ENCODE measurements at regions not wholly inside any gene's neighbourhood (a gene's known extent, or its start where the extent isn't known, plus 50 kb on each side); places are given as distances from the start of the nearest gene placed in this dataset.

- TF ChIP-seq TCF7 (CRISPR knock-in tag; IDR thresholded peaks at IDR 0.05; ENCODE audit: low read depth) (no peak), RORB (CRISPR knock-in tag; IDR thresholded peaks at IDR 0.05) (no peak), ATF3 (CRISPR knock-in tag; conservative IDR thresholded peaks at IDR 0.05) (no peak), EMX1 (CRISPR knock-in tag; IDR thresholded peaks at IDR 0.05) (no peak), ERG (CRISPR knock-in tag; IDR thresholded peaks at IDR 0.05) (no peak), ZNF671 (CRISPR knock-in tag; IDR thresholded peaks at IDR 0.05) (no peak), STAT6 (CRISPR knock-in tag; conservative IDR thresholded peaks at IDR 0.05; ENCODE audit: low read depth) (no peak), GTF2I (CRISPR knock-in tag; conservative IDR thresholded peaks at IDR 0.05) (no peak), AFF4 (CRISPR knock-in tag; IDR thresholded peaks at IDR 0.05; ENCODE audit: borderline replicate concordance) (no peak), ZNF532 (CRISPR knock-in tag; IDR thresholded peaks at IDR 0.05; ENCODE audit: borderline replicate concordance) (no peak)
These were observed 449.2 kb upstream of the AADAT start (continued) for GRCh38 chr4:170538821-170539473.

- DNase-seq (ENCODE audit: low spot score): no peak
- Mint-ChIP-seq H3K9me3 (no peaks in the 10 kb centered on the region), H3K36me3 (no peaks in the 10 kb centered on the region), H3K4me3 (no peak overlapping the region), H3K4me1 (peaks cover 7% of the 10 kb centered on the region), H3K27me3 (ENCODE audit: low read depth) (no peaks in the 10 kb centered on the region), H3K27ac (no peak overlapping the region)
- POLR2A ChIA-PET: no interaction called here
- ATAC-seq: no peak
- CTCF ChIA-PET: interaction anchor here (0.5 kb wide), 1 partner anchor 66 kb away, joined by 4 read pairs; no protein-coding TSS in a partner anchor
- TF ChIP-seq SMAD4 (CRISPR knock-in tag; IDR thresholded peaks at IDR 0.05): no peak
- no peak for TF ChIP-seq FOXK1 (CRISPR knock-in tag; IDR thresholded peaks at IDR 0.05)
- no peak for TF ChIP-seq CBFB (CRISPR knock-in tag; IDR thresholded peaks at IDR 0.05; ENCODE audit: low read depth)
- no peak for TF ChIP-seq ZNF532 (CRISPR knock-in tag; IDR thresholded peaks at IDR 0.05; ENCODE audit: borderline replicate concordance)
These were observed 440.3 kb upstream of the AADAT start for GRCh38 chr4:170529748-170530722.
